ENCODE measurements at regions not wholly inside any gene's neighbourhood (a gene's known extent, or its start where the extent isn't known, plus 50 kb on each side); places are given as distances from the start of the nearest gene placed in this dataset.

GRCh38 chr3:71901645-71902044 lies 116.7 kb upstream of the PROK2 start:
- H3K9ac ChIP-seq, result no peak overlapping the region
- H3K27me3 ChIP-seq (ENCODE audit: insufficient read depth, low read depth), result no peaks in the 10 kb centered on the region
- no peaks in the 10 kb centered on the region for H3K4me1 ChIP-seq (ENCODE audit: low read depth, poor library complexity, severe bottlenecking)
- H3K4me2 ChIP-seq, result no peak overlapping the region
- H4K20me1 ChIP-seq (ENCODE audit: insufficient read depth), result no peaks in the 10 kb centered on the region
- H3K27ac ChIP-seq, result no peak overlapping the region
- no peaks in the 10 kb centered on the region for H3K36me3 ChIP-seq (ENCODE audit: insufficient read depth)
- no peak overlapping the region for H3K4me3 ChIP-seq (IDR thresholded peaks at IDR 0.05; ENCODE audit: insufficient read depth, low read depth, low read length)
- no peak for TF ChIP-seq CTCF (conservative IDR thresholded peaks at IDR 0.05; ENCODE audit: low read depth, low read length)
- no peak overlapping the region for H2AFZ ChIP-seq (ENCODE audit: low read depth)
- H3K79me2 ChIP-seq (ENCODE audit: insufficient read depth, low read depth), result no peaks in the 10 kb centered on the region

GRCh38 chr3:71900057-71900456 lies 115.1 kb upstream of the PROK2 start:
- Histone ChIP-seq H3K4me2 (no peak overlapping the region), H2AFZ (ENCODE audit: low read depth) (no peak overlapping the region), H3K4me1 (ENCODE audit: low read depth, poor library complexity, severe bottlenecking) (no peaks in the 10 kb centered on the region), H3K36me3 (ENCODE audit: insufficient read depth) (no peaks in the 10 kb centered on the region), H3K4me3 (IDR thresholded peaks at IDR 0.05; ENCODE audit: insufficient read depth, low read depth, low read length) (no peak overlapping the region), H4K20me1 (ENCODE audit: insufficient read depth) (no peaks in the 10 kb centered on the region), H3K27ac (no peak overlapping the region), H3K27me3 (ENCODE audit: insufficient read depth, low read depth) (no peaks in the 10 kb centered on the region), H3K79me2 (ENCODE audit: insufficient read depth, low read depth) (no peaks in the 10 kb centered on the region), H3K9ac (no peak overlapping the region)
- no peak for TF ChIP-seq CTCF (conservative IDR thresholded peaks at IDR 0.05; ENCODE audit: low read depth, low read length)

- H3K4me2 ChIP-seq, result no peak overlapping the region
- no peaks in the 10 kb centered on the region for H3K27me3 ChIP-seq (ENCODE audit: insufficient read depth, low read depth)
- TF ChIP-seq CTCF (conservative IDR thresholded peaks at IDR 0.05; ENCODE audit: low read depth, low read length), result no peak
- no peaks in the 10 kb centered on the region for H3K36me3 ChIP-seq (ENCODE audit: insufficient read depth)
- H3K4me3 ChIP-seq (IDR thresholded peaks at IDR 0.05; ENCODE audit: insufficient read depth, low read depth, low read length), result no peak overlapping the region
- no peak overlapping the region for H3K9ac ChIP-seq
- no peaks in the 10 kb centered on the region for H3K79me2 ChIP-seq (ENCODE audit: insufficient read depth, low read depth)
- no peak overlapping the region for H2AFZ ChIP-seq (ENCODE audit: low read depth)
- H3K27ac ChIP-seq, result no peak overlapping the region
- H3K4me1 ChIP-seq (ENCODE audit: low read depth, poor library complexity, severe bottlenecking), result no peaks in the 10 kb centered on the region
- no peaks in the 10 kb centered on the region for H4K20me1 ChIP-seq (ENCODE audit: insufficient read depth)
Observed at GRCh38 chr3:71896751-71897150, 111.8 kb upstream of the PROK2 start.

GRCh38 chr3:71893702-71894479 lies 108.9 kb upstream of the PROK2 start:
- H3K4me3 ChIP-seq (IDR thresholded peaks at IDR 0.05; ENCODE audit: insufficient read depth, low read depth, low read length), result no peak overlapping the region
- no peak for TF ChIP-seq CTCF (conservative IDR thresholded peaks at IDR 0.05; ENCODE audit: low read depth, low read length)
- H3K36me3 ChIP-seq (ENCODE audit: insufficient read depth), result no peaks in the 10 kb centered on the region
- H3K4me1 ChIP-seq (ENCODE audit: low read depth, poor library complexity, severe bottlenecking), result no peaks in the 10 kb centered on the region
- H4K20me1 ChIP-seq (ENCODE audit: insufficient read depth), result no peaks in the 10 kb centered on the region
- no peak overlapping the region for H2AFZ ChIP-seq (ENCODE audit: low read depth)
- no peak overlapping the region for H3K27ac ChIP-seq
- H3K9ac ChIP-seq, result no peak overlapping the region
- H3K4me2 ChIP-seq, result no peak overlapping the region
- no peaks in the 10 kb centered on the region for H3K27me3 ChIP-seq (ENCODE audit: insufficient read depth, low read depth)
- H3K79me2 ChIP-seq (ENCODE audit: insufficient read depth, low read depth), result no peaks in the 10 kb centered on the region
